ENCODE measurements at regions not wholly inside any gene's neighbourhood (a gene's known extent, or its start where the extent isn't known, plus 50 kb on each side); places are given as distances from the start of the nearest gene placed in this dataset.

GRCh38 chr2:62287899-62288880 is 92.3 kb downstream of the B3GNT2 start (continued):
- TF ChIP-seq KAT7 (CRISPR knock-in tag; IDR thresholded peaks at IDR 0.05; ENCODE audit: borderline replicate concordance) = no peak
- TF ChIP-seq PML (IDR thresholded peaks at IDR 0.05; ENCODE audit: low read length) = no peak
- no peak for TF ChIP-seq CBX5 (IDR thresholded peaks at IDR 0.05; ENCODE audit: borderline replicate concordance, low read depth)
- TF ChIP-seq ESRRA (IDR thresholded peaks at IDR 0.05; ENCODE audit: borderline replicate concordance, low read depth) = peak; percentile 40; the same call in 1 of the 2 replicates
- TF ChIP-seq MAFK (IDR thresholded peaks at IDR 0.05; ENCODE audit: low read length) = 0 out of 2 replicates have a peak, but pooled peaks have one; percentile 5
- TF ChIP-seq HIVEP1 (CRISPR knock-in tag; IDR thresholded peaks at IDR 0.05) = 0 out of 2 replicates have a peak, but pooled peaks have one; percentile 37
- TF ChIP-seq ZNF551 (CRISPR knock-in tag; IDR thresholded peaks at IDR 0.05) = no peak
- no peak for TF ChIP-seq GATAD2B (IDR thresholded peaks at IDR 0.05; ENCODE audit: borderline replicate concordance)

- ATAC-seq (no peak), FAIRE-seq (no peak), DNase-seq (ENCODE audit: extremely low read depth in 1 of 4, low spot score in 3 of 4) (no peak)
- Histone ChIP-seq H3K9me3 (replicated peaks; ENCODE audit: control insufficient read depth, insufficient read depth, low read depth, low read length) (peaks cover 9% of the 10 kb centered on the region), H3K36me3 (ENCODE audit: control insufficient read depth, insufficient read depth, low read length) (no peaks in the 10 kb centered on the region), H3K4me2 (ENCODE audit: insufficient read depth, low read length) (0 out of 2 replicates have a peak overlapping the region, but pooled peaks have one; percentile 45), H3K4me3 (no peak overlapping the region), H2AFZ (ENCODE audit: low read depth, low read length) (peak overlapping the region; percentile 15; the same call in 1 of the 2 replicates), H3K79me2 (ENCODE audit: control insufficient read depth, insufficient read depth, low read length) (no peaks in the 10 kb centered on the region), H4K20me1 (replicated peaks; ENCODE audit: control insufficient read depth, insufficient read depth, low read length) (no peaks in the 10 kb centered on the region), H3K27me3 (ENCODE audit: control insufficient read depth in 2 of 2, insufficient read depth in 2 of 2, low read length in 2 of 2) (no peaks in the 10 kb centered on the region), H3K9me1 (ENCODE audit: control insufficient read depth, insufficient read depth, low read length) (no peaks in the 10 kb centered on the region), H3K4me1 (replicated peaks in 1 of 2; ENCODE audit: control insufficient read depth in 2 of 2, insufficient read depth in 2 of 2, low read length in 2 of 2) (peaks cover 28 to 40% of the 10 kb centered on the region in 2 experiments), H3K9ac (ENCODE audit: insufficient read depth in 1 of 2, low read depth in 2 of 2, low read length in 2 of 2) (no peak overlapping the region), H3K27ac (ENCODE audit: extremely low read depth, low read depth, low read length) (peak overlapping the region; percentile 50)
- TF ChIP-seq ELK1 (CRISPR knock-in tag; IDR thresholded peaks at IDR 0.05) (no peak), MED1 (CRISPR knock-in tag; IDR thresholded peaks at IDR 0.05; ENCODE audit: borderline replicate concordance) (no peak), TCF7 (IDR thresholded peaks at IDR 0.05; ENCODE audit: borderline replicate concordance) (no peak), ARID4B (CRISPR knock-in tag; IDR thresholded peaks at IDR 0.05) (no peak), GTF2B (IDR thresholded peaks at IDR 0.05; ENCODE audit: extremely low read depth, insufficient read length) (no peak), WHSC1 (IDR thresholded peaks at IDR 0.05; ENCODE audit: low read length) (no peak)
- 71% methylated on average over 5 of the region's 5 CpGs for WGBS (ENCODE audit: insufficient coverage, low coverage, missing lambda C conversion rate)
- in situ Hi-C loops (cut with MboI) = no loop called here
- BruUV-seq (replicated peaks) = no TSS peak
- intact Hi-C loops (cut with micrococcal nuclease) = no loop called here
- ChIA-PET POLR2A (interaction anchor here (0.8 to 2.1 kb wide), 5 partner anchors 10 to 287 kb away, joined by 3 to 6 read pairs (median 4); no protein-coding TSS in a partner anchor), CTCF (ENCODE audit: low intra/inter-chr PET ratio) (interaction anchor here (0.6 kb wide), 1 partner anchor 22 kb away, joined by 4 read pairs; no protein-coding TSS in a partner anchor)
Measured at GRCh38 chr2:62287282-62287681, 91.4 kb downstream of the B3GNT2 start.
